ENCODE measurements at regions not wholly inside any gene's neighbourhood (a gene's known extent, or its start where the extent isn't known, plus 50 kb on each side); places are given as distances from the start of the nearest gene placed in this dataset.

- no peak for TF ChIP-seq CTCF (IDR thresholded peaks at IDR 0.05; ENCODE audit: low read depth, low read length)
- no peak overlapping the region for H3K27ac ChIP-seq
- no peak for DNase-seq
- no peaks in the 10 kb centered on the region for H3K36me3 ChIP-seq
- no peaks in the 10 kb centered on the region for H3K9me3 ChIP-seq (ENCODE audit: severe bottlenecking)
- no peaks in the 10 kb centered on the region for H3K27me3 ChIP-seq (ENCODE audit: insufficient read depth, low read depth, severe bottlenecking)
- H3K4me3 ChIP-seq (ENCODE audit: low read depth, low read length): no peak overlapping the region
Observed at GRCh38 chr2:62447411-62447810, 58.6 kb downstream of the TMEM17 start.

GRCh38 chr2:62446491-62446890 lies 59.5 kb downstream of the TMEM17 start:
- no peaks in the 10 kb centered on the region for H3K27me3 ChIP-seq (ENCODE audit: insufficient read depth, low read depth, severe bottlenecking)
- no peak overlapping the region for H3K27ac ChIP-seq
- H3K36me3 ChIP-seq: no peaks in the 10 kb centered on the region
- no peak overlapping the region for H3K4me3 ChIP-seq (ENCODE audit: low read depth, low read length)
- TF ChIP-seq CTCF (IDR thresholded peaks at IDR 0.05; ENCODE audit: low read depth, low read length): no peak
- DNase-seq: no peak
- no peaks in the 10 kb centered on the region for H3K9me3 ChIP-seq (ENCODE audit: severe bottlenecking)

- Histone ChIP-seq H3K9me3 (ENCODE audit: severe bottlenecking) (no peaks in the 10 kb centered on the region), H3K27me3 (ENCODE audit: insufficient read depth, low read depth, severe bottlenecking) (no peaks in the 10 kb centered on the region), H3K4me3 (ENCODE audit: low read depth, low read length) (no peak overlapping the region), H3K27ac (no peak overlapping the region), H3K36me3 (no peaks in the 10 kb centered on the region)
- DNase-seq: no peak
- TF ChIP-seq CTCF (IDR thresholded peaks at IDR 0.05; ENCODE audit: low read depth, low read length): peak; percentile 19; the same call in 1 of the 2 replicates
Observed at GRCh38 chr2:62443886-62444285, 62.1 kb downstream of the TMEM17 start.

DNA sequence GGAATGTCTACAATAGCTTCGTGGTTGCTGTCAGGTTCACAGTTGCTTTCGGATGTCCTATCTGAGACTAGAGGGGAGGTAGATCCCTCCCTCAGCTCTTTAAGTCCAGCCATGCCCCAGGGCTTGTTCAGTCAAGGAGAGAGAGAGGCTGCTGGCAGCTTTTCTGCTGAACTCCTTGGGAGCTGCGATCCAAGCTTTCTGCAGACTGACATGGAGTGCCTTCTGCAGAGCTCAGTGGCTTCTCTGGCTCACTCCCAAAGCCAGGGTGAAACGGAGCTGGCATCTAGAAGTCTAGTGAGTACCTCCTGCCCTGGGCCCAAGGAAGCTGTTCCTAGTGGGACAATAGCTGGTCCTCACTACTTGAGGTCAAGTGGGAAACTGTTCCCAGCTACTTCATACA lies 62.5 kb downstream of the TMEM17 start:
- Histone ChIP-seq H3K36me3 (no peaks in the 10 kb centered on the region), H3K27me3 (ENCODE audit: insufficient read depth, low read depth, severe bottlenecking) (no peaks in the 10 kb centered on the region), H3K9me3 (ENCODE audit: severe bottlenecking) (no peaks in the 10 kb centered on the region), H3K27ac (no peak overlapping the region), H3K4me3 (ENCODE audit: low read depth, low read length) (no peak overlapping the region)
- no peak for TF ChIP-seq CTCF (IDR thresholded peaks at IDR 0.05; ENCODE audit: low read depth, low read length)
- no peak for DNase-seq

GRCh38 chr2:62441824-62442223 lies 64.2 kb downstream of the TMEM17 start:
- no peak overlapping the region for H3K4me3 ChIP-seq (ENCODE audit: low read depth, low read length)
- TF ChIP-seq CTCF (IDR thresholded peaks at IDR 0.05; ENCODE audit: low read depth, low read length): no peak

GRCh38 chr2:62441421-62441820 lies 64.6 kb downstream of the TMEM17 start:
- TF ChIP-seq CTCF (IDR thresholded peaks at IDR 0.05; ENCODE audit: low read depth, low read length): no peak
- no peak for DNase-seq
- H3K27ac ChIP-seq: no peak overlapping the region
- H3K36me3 ChIP-seq: no peaks in the 10 kb centered on the region
- no peaks in the 10 kb centered on the region for H3K9me3 ChIP-seq (ENCODE audit: severe bottlenecking)
- no peak overlapping the region for H3K4me3 ChIP-seq (ENCODE audit: low read depth, low read length)
- H3K27me3 ChIP-seq (ENCODE audit: insufficient read depth, low read depth, severe bottlenecking): no peaks in the 10 kb centered on the region

More at GRCh38 chr2:62441824-62442223, 64.2 kb downstream of the TMEM17 start:
- no peak for DNase-seq
- no peaks in the 10 kb centered on the region for H3K36me3 ChIP-seq
- no peak overlapping the region for H3K27ac ChIP-seq
- no peaks in the 10 kb centered on the region for H3K9me3 ChIP-seq (ENCODE audit: severe bottlenecking)
- H3K27me3 ChIP-seq (ENCODE audit: insufficient read depth, low read depth, severe bottlenecking): no peaks in the 10 kb centered on the region

Measured in WERI-Rb-1 (cell line).